Calu3 (cell line): ENCODE measurements at regions not wholly inside any gene's neighbourhood (a gene's known extent, or its start where the extent isn't known, plus 50 kb on each side); places are given as distances from the start of the nearest gene placed in this dataset.
"Not testable (repeated sequence)": the region's sequence is repeated elsewhere in the genome, so short reads cannot be mapped to it uniquely, and the experiment has no call there.

Source experiments
- BruUV-seq: library from RNA; stranded (reverse); fragments of 400-500 nt; replicated peaks from 2 replicates; lab custom pipeline; 2021; lab: Mats Ljungman, UMichigan
- CTCF ChIA-PET: fragments of 300-600 bp; sonication (Branson Sonifier 250); formaldehyde crosslinking; loops from one replicate; lab custom pipeline; 2022; ENCODE audit warnings: antibody characterized with exemption; lab: Charles Lee
- DNase-seq: peaks from one replicate; pipeline ENCODE4 v3.0.0; 2022
- H3K27ac Mint-ChIP-seq: one replicate; pipeline ENCODE4 v1.8.0; 2022; ENCODE audit warnings: mixed read lengths; ENCODE audit not compliant: unreplicated experiment
- H3K27me3 Mint-ChIP-seq: one replicate; pipeline ENCODE4 v1.8.0; 2022; ENCODE audit warnings: mixed read lengths; ENCODE audit not compliant: unreplicated experiment
- H3K36me3 Mint-ChIP-seq: one replicate; pipeline ENCODE4 v1.8.0; 2022; ENCODE audit warnings: mild to moderate bottlenecking, moderate library complexity, mixed read lengths; ENCODE audit not compliant: insufficient read depth, unreplicated experiment
- H3K4me1 Mint-ChIP-seq: one replicate; pipeline ENCODE4 v1.8.0; 2022; ENCODE audit warnings: mild to moderate bottlenecking, low read depth, mixed read lengths; ENCODE audit not compliant: unreplicated experiment
- H3K4me3 Mint-ChIP-seq: one replicate; pipeline ENCODE4 v1.8.0; 2022; ENCODE audit warnings: mild to moderate bottlenecking, low read depth, moderate library complexity, mixed read lengths; ENCODE audit not compliant: unreplicated experiment
- H3K9me3 Mint-ChIP-seq: one replicate; pipeline ENCODE4 v1.8.0; 2022; ENCODE audit warnings: low read depth, mixed read lengths; ENCODE audit not compliant: unreplicated experiment
- CTCF ChIP-seq: fragments of 200-600 bp; IDR thresholded peaks from one replicate; pipeline ENCODE4 v1.8.0; 2022; ENCODE audit warnings: antibody characterized with exemption; ENCODE audit not compliant: unreplicated experiment
- intact Hi-C: fragments of 100-400 bp; cut with micrococcal nuclease; formaldehyde crosslinking; loops from one replicate; pipeline ENCODE4 v1.10.0; 2022; ENCODE audit not compliant: unreplicated experiment

GRCh38 chr22:23484651-23485050 is 95.4 kb downstream of the IGLL1 start:
- DNase-seq: no peak
- H3K27me3 Mint-ChIP-seq: peaks cover 80% of the 10 kb centered on the region
- H3K27ac Mint-ChIP-seq: no peak overlapping the region
- intact Hi-C loops: no loop called here
- BruUV-seq: no TSS peak
- no peak for TF ChIP-seq CTCF
- no peaks in the 10 kb centered on the region for H3K4me1 Mint-ChIP-seq
- no peaks in the 10 kb centered on the region for H3K9me3 Mint-ChIP-seq
- CTCF ChIA-PET: no interaction called here
- no peaks in the 10 kb centered on the region for H3K36me3 Mint-ChIP-seq
- no peak overlapping the region for H3K4me3 Mint-ChIP-seq

GRCh38 chr22:23481369-23481768 is 98.7 kb downstream of the IGLL1 start:
- no peaks in the 10 kb centered on the region for H3K9me3 Mint-ChIP-seq
- H3K27me3 Mint-ChIP-seq: peaks cover 61% of the 10 kb centered on the region
- no peaks in the 10 kb centered on the region for H3K36me3 Mint-ChIP-seq
- CTCF ChIA-PET: no interaction called here
- intact Hi-C loops: no loop called here
- H3K4me3 Mint-ChIP-seq: no peak overlapping the region
- no TSS peak for BruUV-seq
- no peak for TF ChIP-seq CTCF
- H3K4me1 Mint-ChIP-seq: no peaks in the 10 kb centered on the region
- no peak overlapping the region for H3K27ac Mint-ChIP-seq
- DNase-seq: no peak

- BruUV-seq: no TSS peak
- H3K27ac Mint-ChIP-seq: no peak overlapping the region
- H3K27me3 Mint-ChIP-seq: peaks cover 45% of the 10 kb centered on the region
- H3K9me3 Mint-ChIP-seq: no peaks in the 10 kb centered on the region
- CTCF ChIA-PET: no interaction called here
- no peak for DNase-seq
- H3K36me3 Mint-ChIP-seq: no peaks in the 10 kb centered on the region
- no peaks in the 10 kb centered on the region for H3K4me1 Mint-ChIP-seq
- H3K4me3 Mint-ChIP-seq: no peak overlapping the region
- intact Hi-C loops: no loop called here
- TF ChIP-seq CTCF: no peak
These were observed 101.9 kb downstream of the IGLL1 start for GRCh38 chr22:23478175-23478574.

GRCh38 chr22:23474531-23474930 is 105.6 kb downstream of the IGLL1 start:
- H3K4me1 Mint-ChIP-seq, CTCF ChIA-PET, DNase-seq, BruUV-seq, H3K36me3 Mint-ChIP-seq, H3K9me3 Mint-ChIP-seq, H3K4me3 Mint-ChIP-seq, intact Hi-C loops, H3K27ac Mint-ChIP-seq: not testable (repeated sequence)
- H3K27me3 Mint-ChIP-seq: peaks cover 18% of the 10 kb centered on the region

GRCh38 chr22:23473901-23474300 is 106.2 kb downstream of the IGLL1 start:
- Mint-ChIP-seq H3K4me1 (no peaks in the 10 kb centered on the region), H3K27me3 (peaks cover 18% of the 10 kb centered on the region), H3K4me3 (no peak overlapping the region), H3K9me3 (no peaks in the 10 kb centered on the region), H3K27ac (no peak overlapping the region), H3K36me3 (no peaks in the 10 kb centered on the region)
- no peak for DNase-seq
- CTCF ChIA-PET: no interaction called here
- no peak for TF ChIP-seq CTCF
- intact Hi-C loops: no loop called here
- no TSS peak for BruUV-seq

- DNase-seq, H3K4me3 Mint-ChIP-seq, BruUV-seq, CTCF ChIA-PET, H3K36me3 Mint-ChIP-seq, intact Hi-C loops, H3K9me3 Mint-ChIP-seq, H3K4me1 Mint-ChIP-seq, H3K27ac Mint-ChIP-seq: not testable (repeated sequence)
- H3K27me3 Mint-ChIP-seq: peaks cover 18% of the 10 kb centered on the region
These were observed 107.7 kb downstream of the IGLL1 start for GRCh38 chr22:23472376-23472775.
